Loucy (cell line): ENCODE measurements at regions not wholly inside any gene's neighbourhood (a gene's known extent, or its start where the extent isn't known, plus 50 kb on each side); places are given as distances from the start of the nearest gene placed in this dataset.

Experiments
- H2AFZ ChIP-seq: fragments of 200-600 bp; sonication (generic); 2 replicates; pipeline ENCODE4 v1.6.0; 2016; ENCODE audit warnings: antibody characterized with exemption, mild to moderate bottlenecking, low read length, moderate library complexity
- H3F3A ChIP-seq: fragments of 200-600 bp; 2 replicates; pipeline ENCODE4 v1.6.0; 2016; ENCODE audit warnings: antibody characterized with exemption, low read depth, mild to moderate bottlenecking
- H3K27me3 ChIP-seq: fragments of 200-600 bp; sonication (generic); 2 replicates; pipeline ENCODE4 v1.6.1; 2014; ENCODE audit warnings: low read length, mild to moderate bottlenecking; ENCODE audit not compliant: insufficient read depth, poor library complexity, severe bottlenecking
- H3K36me3 ChIP-seq: fragments of 200-600 bp; sonication (generic); 2 replicates; pipeline ENCODE4 v1.6.1; 2016; ENCODE audit warnings: low read length; ENCODE audit not compliant: insufficient read depth
- H3K4me1 ChIP-seq: fragments of 200-600 bp; sonication (generic); 2 replicates; pipeline ENCODE4 v1.5.1; 2014; ENCODE audit warnings: low read length, mild to moderate bottlenecking; ENCODE audit not compliant: insufficient read depth, poor library complexity, severe bottlenecking
- H3K4me2 ChIP-seq: fragments of 200-600 bp; sonication (generic); 2 replicates; pipeline ENCODE4 v1.6.0; 2014; ENCODE audit warnings: antibody characterized with exemption, low read length, low read depth, mild to moderate bottlenecking; ENCODE audit not compliant: poor library complexity, severe bottlenecking
- H3K4me3 ChIP-seq: fragments of 200-600 bp; sonication (generic); 2 replicates; pipeline ENCODE4 v1.5.1; 2014; ENCODE audit warnings: low read length, mild to moderate bottlenecking, mixed read lengths; ENCODE audit not compliant: poor library complexity, severe bottlenecking
- H3K79me2 ChIP-seq: fragments of 200-600 bp; sonication (generic); 2 replicates; pipeline ENCODE4 v1.6.1; 2014; ENCODE audit warnings: low read length; ENCODE audit not compliant: insufficient read depth
- H3K9ac ChIP-seq: fragments of 200-600 bp; sonication (generic); 2 replicates; pipeline ENCODE4 v1.6.0; 2014; ENCODE audit warnings: mild to moderate bottlenecking, low read depth, low read length, moderate library complexity; ENCODE audit not compliant: poor library complexity, severe bottlenecking
- H3K9me2 ChIP-seq: fragments of 200-600 bp; sonication (generic); replicated peaks from 2 replicates; pipeline ENCODE4 v1.6.1; 2016; ENCODE audit warnings: low read depth, low read length, mixed read lengths
- H3K9me3 ChIP-seq: fragments of 200-600 bp; sonication (generic); 2 replicates; pipeline ENCODE4 v1.6.1; 2014; ENCODE audit warnings: mild to moderate bottlenecking, antibody characterized with exemption, low read length, low read depth; ENCODE audit not compliant: insufficient read depth
- H4K20me1 ChIP-seq: fragments of 200-600 bp; sonication (generic); 2 replicates; pipeline ENCODE4 v1.6.0; 2014; ENCODE audit warnings: antibody characterized with exemption, low read length, mild to moderate bottlenecking; ENCODE audit not compliant: insufficient read depth, poor library complexity, severe bottlenecking
- EZH2phosphoT487 ChIP-seq: fragments of 200-600 bp; IDR thresholded peaks from 2 replicates; pipeline ENCODE4 v1.6.1; 2018; ENCODE audit warnings: antibody characterized with exemption, mild to moderate bottlenecking, moderate library complexity, borderline replicate concordance
- TF ChIP-seq, protein P1 (sequence below): fragments of 200-600 bp; sonication (generic); conservative IDR thresholded peaks from 2 replicates; pipeline ENCODE4 v1.5.1; 2014; ENCODE audit warnings: mild to moderate bottlenecking, antibody characterized with exemption, low read length

DNA sequence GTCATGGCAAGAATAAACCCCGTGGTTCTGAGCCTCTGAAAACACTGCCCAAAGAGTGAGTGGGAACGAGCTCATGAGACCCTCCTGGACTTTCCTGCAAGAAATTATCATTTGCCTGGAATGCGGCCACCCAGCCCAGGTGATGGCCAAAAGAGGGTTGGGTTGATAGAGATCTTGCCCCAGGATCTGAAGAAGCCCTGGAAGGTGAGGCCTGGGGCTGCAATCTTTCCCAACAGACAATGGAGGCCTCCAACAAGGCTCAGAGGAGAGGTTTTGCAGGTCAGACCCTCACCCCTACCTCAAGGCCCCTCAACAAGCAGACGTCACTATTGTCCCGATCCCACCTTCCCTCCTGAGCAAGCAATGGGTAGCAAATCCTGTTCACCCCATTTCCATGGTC is 106.0 kb upstream of the SOD1 start:
- Histone ChIP-seq H3K36me3 (no peaks in the 10 kb centered on the region), H3K9ac (no peak overlapping the region), H3F3A (no peaks in the 10 kb centered on the region), H3K4me2 (peak overlapping the region; percentile 85), H2AFZ (no peak overlapping the region), H3K79me2 (peaks cover 94% of the 10 kb centered on the region), H4K20me1 (peaks cover 30% of the 10 kb centered on the region), H3K9me3 (no peaks in the 10 kb centered on the region), H3K9me2 (no peaks in the 10 kb centered on the region), H3K27me3 (no peaks in the 10 kb centered on the region), H3K4me3 (no peak overlapping the region), H3K4me1 (peaks cover 34% of the 10 kb centered on the region)
- no peak for TF ChIP-seq EZH2phosphoT487
- TF ChIP-seq, protein P1, sequence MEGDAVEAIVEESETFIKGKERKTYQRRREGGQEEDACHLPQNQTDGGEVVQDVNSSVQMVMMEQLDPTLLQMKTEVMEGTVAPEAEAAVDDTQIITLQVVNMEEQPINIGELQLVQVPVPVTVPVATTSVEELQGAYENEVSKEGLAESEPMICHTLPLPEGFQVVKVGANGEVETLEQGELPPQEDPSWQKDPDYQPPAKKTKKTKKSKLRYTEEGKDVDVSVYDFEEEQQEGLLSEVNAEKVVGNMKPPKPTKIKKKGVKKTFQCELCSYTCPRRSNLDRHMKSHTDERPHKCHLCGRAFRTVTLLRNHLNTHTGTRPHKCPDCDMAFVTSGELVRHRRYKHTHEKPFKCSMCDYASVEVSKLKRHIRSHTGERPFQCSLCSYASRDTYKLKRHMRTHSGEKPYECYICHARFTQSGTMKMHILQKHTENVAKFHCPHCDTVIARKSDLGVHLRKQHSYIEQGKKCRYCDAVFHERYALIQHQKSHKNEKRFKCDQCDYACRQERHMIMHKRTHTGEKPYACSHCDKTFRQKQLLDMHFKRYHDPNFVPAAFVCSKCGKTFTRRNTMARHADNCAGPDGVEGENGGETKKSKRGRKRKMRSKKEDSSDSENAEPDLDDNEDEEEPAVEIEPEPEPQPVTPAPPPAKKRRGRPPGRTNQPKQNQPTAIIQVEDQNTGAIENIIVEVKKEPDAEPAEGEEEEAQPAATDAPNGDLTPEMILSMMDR = no peak

DNA sequence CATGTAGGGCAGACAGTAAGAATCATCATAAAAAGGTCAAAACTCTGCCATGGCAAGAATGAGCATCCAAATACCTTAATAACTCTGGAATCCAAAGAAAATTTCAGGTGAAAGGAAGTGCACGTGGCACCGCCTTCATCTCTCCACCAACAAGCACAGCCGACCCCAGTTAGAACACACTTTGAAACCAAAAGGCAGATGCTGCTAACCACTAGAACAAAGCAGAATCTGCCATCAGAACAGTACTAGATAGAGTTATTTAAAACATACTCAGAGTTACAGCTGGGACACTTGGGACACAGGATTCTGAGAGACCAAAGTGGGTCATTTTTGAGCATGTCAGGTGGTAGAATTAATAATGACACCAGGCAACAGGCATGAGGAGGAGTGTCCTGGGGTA is 106.7 kb upstream of the SOD1 start:
- Histone ChIP-seq H3K4me2 (peak overlapping the region; percentile 85), H2AFZ (no peak overlapping the region), H3K9me2 (no peaks in the 10 kb centered on the region), H3K4me3 (no peak overlapping the region), H3K36me3 (no peaks in the 10 kb centered on the region), H3F3A (no peaks in the 10 kb centered on the region), H3K9me3 (no peaks in the 10 kb centered on the region), H3K79me2 (peaks cover 96% of the 10 kb centered on the region), H3K27me3 (no peaks in the 10 kb centered on the region), H4K20me1 (peaks cover 30% of the 10 kb centered on the region), H3K4me1 (peaks cover 34% of the 10 kb centered on the region), H3K9ac (no peak overlapping the region)
- TF ChIP-seq EZH2phosphoT487 = no peak
- TF ChIP-seq, protein P1 = no peak

DNA sequence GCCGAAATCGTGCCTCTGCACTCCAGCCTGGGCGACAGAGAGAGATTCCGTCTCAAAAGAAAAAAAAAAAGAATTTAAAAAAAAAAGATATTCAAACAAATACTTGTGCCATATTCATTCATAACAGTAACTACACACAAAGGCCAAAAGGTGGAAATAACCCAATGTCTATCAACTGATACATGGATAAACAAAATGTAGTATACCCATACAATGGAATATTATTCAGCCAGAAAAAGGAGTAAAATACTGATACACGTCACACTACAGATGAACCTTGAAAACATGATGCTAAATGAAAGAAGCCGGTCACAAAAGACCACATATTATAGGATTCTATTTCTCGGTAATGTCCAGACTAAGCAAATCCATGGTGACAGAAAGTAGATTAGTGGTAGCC is 109.4 kb upstream of the SOD1 start:
- Histone ChIP-seq H3F3A (no peaks in the 10 kb centered on the region), H3K79me2 (peaks cover 91% of the 10 kb centered on the region)

More for the DNA sequence above, 109.4 kb upstream of the SOD1 start:
- Histone ChIP-seq H3K27me3 (no peaks in the 10 kb centered on the region), H3K9ac (no peak overlapping the region), H2AFZ (no peak overlapping the region), H3K9me3 (no peaks in the 10 kb centered on the region), H3K4me1 (peaks cover 11% of the 10 kb centered on the region), H3K4me3 (no peak overlapping the region), H3K9me2 (no peaks in the 10 kb centered on the region), H4K20me1 (peaks cover 5% of the 10 kb centered on the region), H3K4me2 (no peak overlapping the region), H3K36me3 (no peaks in the 10 kb centered on the region)
- TF ChIP-seq EZH2phosphoT487 = no peak
- TF ChIP-seq, protein P1 = no peak
